Neural cell (in vitro differentiated cells): ENCODE measurements at regions not wholly inside any gene's neighbourhood (a gene's known extent, or its start where the extent isn't known, plus 50 kb on each side); places are given as distances from the start of the nearest gene placed in this dataset.

Experiments used
- H2AFZ ChIP-seq: fragments of 200-600, 300-800 bp; sonication (generic), shearing (Covaris generic); 2 replicates; pipeline ENCODE4 v1.6.0; 2014; ENCODE audit warnings: low read depth, mild to moderate bottlenecking, antibody characterized with exemption, low read length, moderate library complexity
- H3F3A ChIP-seq: fragments of 200-600 bp; shearing (Covaris generic); 2 replicates; pipeline ENCODE4 v1.6.1; 2016; ENCODE audit warnings: mild to moderate bottlenecking, moderate library complexity, mixed read lengths, antibody characterized with exemption, low read length; ENCODE audit not compliant: insufficient read depth, poor library complexity, severe bottlenecking
- H3K27ac ChIP-seq: fragments of 200-600, 300-800 bp; sonication (generic), shearing (Covaris generic); 2 replicates; pipeline ENCODE4 v1.5.1; 2014; ENCODE audit warnings: mild to moderate bottlenecking, low read length, moderate library complexity
- H3K27me3 ChIP-seq: fragments of 300-800, 200-600 bp; sonication (generic), shearing (Covaris generic); 2 replicates; pipeline ENCODE4 v1.6.0; 2014; ENCODE audit warnings: mild to moderate bottlenecking, low read depth, low read length, moderate library complexity; ENCODE audit not compliant: insufficient read depth
- H3K36me3 ChIP-seq: fragments of 300-800, 200-600 bp; sonication (generic), shearing (Covaris generic); 2 replicates; pipeline ENCODE4 v1.5.1; 2014; ENCODE audit warnings: mild to moderate bottlenecking, antibody characterized with exemption, low read length, moderate library complexity; ENCODE audit not compliant: insufficient read depth
- H3K4me2 ChIP-seq: fragments of 300-800, 200-600 bp; sonication (generic), shearing (Covaris generic); 2 replicates; pipeline ENCODE4 v1.6.0; 2014; ENCODE audit warnings: mild to moderate bottlenecking, low read length
- H3K4me3 ChIP-seq: fragments of 300-800, 200-600 bp; sonication (generic), shearing (Covaris generic); 2 replicates; pipeline ENCODE4 v1.5.1; 2014; ENCODE audit warnings: mild to moderate bottlenecking, low read length, moderate library complexity
- H3K79me2 ChIP-seq: fragments of 200-600 bp; shearing (Covaris generic); replicated peaks from 2 replicates; pipeline ENCODE4 v1.6.0; 2014; ENCODE audit warnings: mild to moderate bottlenecking, low read length, moderate library complexity; ENCODE audit not compliant: insufficient read depth
- H3K9ac ChIP-seq: fragments of 300-800, 200-600 bp; sonication (generic), shearing (Covaris generic); 2 replicates; pipeline ENCODE4 v1.6.1; 2016; ENCODE audit warnings: mild to moderate bottlenecking, low read length, mixed read lengths
- H3K9me2 ChIP-seq: fragments of 200-600 bp; shearing (Covaris generic); 2 replicates; pipeline ENCODE4 v1.6.1; 2016; ENCODE audit warnings: mild to moderate bottlenecking, low read length, mixed read lengths; ENCODE audit not compliant: insufficient read depth
- H3K9me3 ChIP-seq: fragments of 200-600, 300-800 bp; sonication (generic), shearing (Covaris generic); 2 replicates; pipeline ENCODE4 v1.6.1; 2016; ENCODE audit warnings: mild to moderate bottlenecking, mixed run types, low read length, moderate library complexity, mixed read lengths
- H4K20me1 ChIP-seq: fragments of 200-600 bp; shearing (Covaris generic); 2 replicates; pipeline ENCODE4 v1.6.1; 2016; ENCODE audit warnings: mild to moderate bottlenecking, mixed run types; ENCODE audit not compliant: insufficient read depth
- EP300 ChIP-seq: fragments of 450-650 bp; conservative IDR thresholded peaks from 2 replicates; pipeline ENCODE4 v1.6.1; 2014; ENCODE audit warnings: antibody characterized with exemption, mild to moderate bottlenecking, moderate library complexity; ENCODE audit not compliant: poor library complexity, severe bottlenecking
- EZH2 ChIP-seq: fragments of 200-600, 300-800 bp; shearing (Covaris generic), sonication (generic); IDR thresholded peaks from 2 replicates; pipeline ENCODE4 v1.6.1; 2014; ENCODE audit warnings: antibody characterized with exemption, low read length, borderline replicate concordance, mild to moderate bottlenecking; ENCODE audit not compliant: insufficient read depth, poor library complexity, severe bottlenecking
- MXI1 ChIP-seq: fragments of 450-650 bp; conservative IDR thresholded peaks from 2 replicates; pipeline ENCODE4 v1.6.1; 2014; ENCODE audit warnings: antibody characterized with exemption, mild to moderate bottlenecking; ENCODE audit not compliant: poor library complexity, severe bottlenecking
- POLR2AphosphoS5 ChIP-seq: IDR thresholded peaks from 2 replicates; pipeline ENCODE4 v1.6.1; 2012
- RAD21 ChIP-seq: fragments of 450-650 bp; conservative IDR thresholded peaks from 2 replicates; pipeline ENCODE4 v1.6.1; 2014; ENCODE audit warnings: antibody characterized with exemption, mild to moderate bottlenecking, moderate library complexity
- SMC3 ChIP-seq: fragments of 450-650 bp; conservative IDR thresholded peaks from 2 replicates; pipeline ENCODE4 v1.6.1; 2014; ENCODE audit warnings: antibody characterized with exemption, mild to moderate bottlenecking, moderate library complexity; ENCODE audit not compliant: poor library complexity
- TAF1 ChIP-seq: IDR thresholded peaks from 2 replicates; pipeline ENCODE4 v1.6.1; 2012; ENCODE audit warnings: low read depth
- TF ChIP-seq, protein P1 (sequence below): IDR thresholded peaks from 2 replicates; pipeline ENCODE4 v1.6.1; 2012; ENCODE audit warnings: borderline replicate concordance
- TF ChIP-seq, protein P2 (sequence below): fragments of 450-650 bp; IDR thresholded peaks from 2 replicates; pipeline ENCODE4 v1.5.1; 2014; ENCODE audit warnings: antibody characterized with exemption, mild to moderate bottlenecking, moderate library complexity; ENCODE audit not compliant: poor library complexity, severe bottlenecking

DNA sequence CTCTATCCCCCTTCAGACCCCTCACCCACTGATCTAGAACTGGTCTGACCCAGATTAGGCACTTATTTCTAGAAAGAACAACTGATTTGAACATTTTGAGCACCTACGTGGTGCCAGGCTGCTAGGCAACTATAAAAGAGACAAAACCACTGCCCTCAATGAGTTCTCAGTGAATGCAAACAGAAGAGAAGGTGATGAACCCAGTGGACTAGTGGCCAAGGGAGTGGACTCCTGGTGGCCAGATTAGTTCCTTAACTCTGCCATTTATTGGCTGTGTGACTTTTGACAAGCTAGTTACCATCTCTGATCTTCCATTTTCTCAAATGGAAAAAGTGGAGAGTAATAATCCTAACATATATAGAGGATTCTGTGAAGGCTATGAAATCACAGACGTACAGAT, 259.1 kb upstream of the SALL1 start:
- no peak overlapping the region for H3K27ac ChIP-seq
- no peak overlapping the region for H2AFZ ChIP-seq
- H3K9me2 ChIP-seq, result no peaks in the 10 kb centered on the region
- H3K4me2 ChIP-seq, result no peak overlapping the region
- H3K4me3 ChIP-seq, result no peak overlapping the region
- H3K36me3 ChIP-seq, result no peaks in the 10 kb centered on the region
- H3K27me3 ChIP-seq, result no peaks in the 10 kb centered on the region
- no peak overlapping the region for H3K9ac ChIP-seq
- H3K9me3 ChIP-seq, result no peaks in the 10 kb centered on the region
- no peaks in the 10 kb centered on the region for H3K79me2 ChIP-seq
- no peaks in the 10 kb centered on the region for H4K20me1 ChIP-seq
- no peaks in the 10 kb centered on the region for H3F3A ChIP-seq
- TF ChIP-seq SMC3, result no peak
- TF ChIP-seq, protein P1, sequence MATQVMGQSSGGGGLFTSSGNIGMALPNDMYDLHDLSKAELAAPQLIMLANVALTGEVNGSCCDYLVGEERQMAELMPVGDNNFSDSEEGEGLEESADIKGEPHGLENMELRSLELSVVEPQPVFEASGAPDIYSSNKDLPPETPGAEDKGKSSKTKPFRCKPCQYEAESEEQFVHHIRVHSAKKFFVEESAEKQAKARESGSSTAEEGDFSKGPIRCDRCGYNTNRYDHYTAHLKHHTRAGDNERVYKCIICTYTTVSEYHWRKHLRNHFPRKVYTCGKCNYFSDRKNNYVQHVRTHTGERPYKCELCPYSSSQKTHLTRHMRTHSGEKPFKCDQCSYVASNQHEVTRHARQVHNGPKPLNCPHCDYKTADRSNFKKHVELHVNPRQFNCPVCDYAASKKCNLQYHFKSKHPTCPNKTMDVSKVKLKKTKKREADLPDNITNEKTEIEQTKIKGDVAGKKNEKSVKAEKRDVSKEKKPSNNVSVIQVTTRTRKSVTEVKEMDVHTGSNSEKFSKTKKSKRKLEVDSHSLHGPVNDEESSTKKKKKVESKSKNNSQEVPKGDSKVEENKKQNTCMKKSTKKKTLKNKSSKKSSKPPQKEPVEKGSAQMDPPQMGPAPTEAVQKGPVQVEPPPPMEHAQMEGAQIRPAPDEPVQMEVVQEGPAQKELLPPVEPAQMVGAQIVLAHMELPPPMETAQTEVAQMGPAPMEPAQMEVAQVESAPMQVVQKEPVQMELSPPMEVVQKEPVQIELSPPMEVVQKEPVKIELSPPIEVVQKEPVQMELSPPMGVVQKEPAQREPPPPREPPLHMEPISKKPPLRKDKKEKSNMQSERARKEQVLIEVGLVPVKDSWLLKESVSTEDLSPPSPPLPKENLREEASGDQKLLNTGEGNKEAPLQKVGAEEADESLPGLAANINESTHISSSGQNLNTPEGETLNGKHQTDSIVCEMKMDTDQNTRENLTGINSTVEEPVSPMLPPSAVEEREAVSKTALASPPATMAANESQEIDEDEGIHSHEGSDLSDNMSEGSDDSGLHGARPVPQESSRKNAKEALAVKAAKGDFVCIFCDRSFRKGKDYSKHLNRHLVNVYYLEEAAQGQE, result no peak
- TF ChIP-seq TAF1, result no peak
- no peak for TF ChIP-seq RAD21
- TF ChIP-seq, protein P2, sequence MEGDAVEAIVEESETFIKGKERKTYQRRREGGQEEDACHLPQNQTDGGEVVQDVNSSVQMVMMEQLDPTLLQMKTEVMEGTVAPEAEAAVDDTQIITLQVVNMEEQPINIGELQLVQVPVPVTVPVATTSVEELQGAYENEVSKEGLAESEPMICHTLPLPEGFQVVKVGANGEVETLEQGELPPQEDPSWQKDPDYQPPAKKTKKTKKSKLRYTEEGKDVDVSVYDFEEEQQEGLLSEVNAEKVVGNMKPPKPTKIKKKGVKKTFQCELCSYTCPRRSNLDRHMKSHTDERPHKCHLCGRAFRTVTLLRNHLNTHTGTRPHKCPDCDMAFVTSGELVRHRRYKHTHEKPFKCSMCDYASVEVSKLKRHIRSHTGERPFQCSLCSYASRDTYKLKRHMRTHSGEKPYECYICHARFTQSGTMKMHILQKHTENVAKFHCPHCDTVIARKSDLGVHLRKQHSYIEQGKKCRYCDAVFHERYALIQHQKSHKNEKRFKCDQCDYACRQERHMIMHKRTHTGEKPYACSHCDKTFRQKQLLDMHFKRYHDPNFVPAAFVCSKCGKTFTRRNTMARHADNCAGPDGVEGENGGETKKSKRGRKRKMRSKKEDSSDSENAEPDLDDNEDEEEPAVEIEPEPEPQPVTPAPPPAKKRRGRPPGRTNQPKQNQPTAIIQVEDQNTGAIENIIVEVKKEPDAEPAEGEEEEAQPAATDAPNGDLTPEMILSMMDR, result no peak
- no peak for TF ChIP-seq POLR2AphosphoS5
- TF ChIP-seq MXI1, result no peak
- no peak for TF ChIP-seq EP300
- no peak for TF ChIP-seq EZH2

DNA sequence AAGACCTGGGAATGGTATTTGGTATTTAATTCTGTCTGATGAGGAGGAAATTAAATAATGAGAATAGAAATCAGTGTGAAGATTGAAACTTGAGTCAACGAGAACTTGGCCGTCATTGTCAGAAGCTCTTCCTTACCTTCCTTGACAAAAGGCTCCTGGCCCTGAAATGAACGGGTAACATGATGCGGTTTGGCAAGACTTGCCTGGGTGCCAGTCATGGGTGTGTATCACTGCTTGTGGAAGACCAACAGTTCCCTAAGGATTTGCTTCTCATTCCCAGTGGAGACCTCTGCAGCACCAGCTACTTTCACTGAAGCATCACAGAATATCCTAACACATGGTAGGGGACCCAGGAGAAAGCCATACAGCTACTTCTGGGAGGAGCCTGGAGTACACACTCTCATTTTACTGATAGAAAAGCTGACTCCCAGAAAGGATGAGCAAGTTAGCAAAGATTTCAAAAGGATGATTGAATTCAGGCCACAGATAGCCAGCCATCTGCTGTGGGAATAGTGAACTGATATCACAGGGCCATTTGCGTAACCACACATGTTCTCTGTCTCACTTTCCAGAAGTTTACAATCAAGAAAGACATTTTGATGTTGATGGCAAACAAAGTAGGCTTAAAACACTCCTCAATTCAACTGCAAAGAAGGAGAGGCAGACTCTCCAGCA, 258.1 kb upstream of the SALL1 start:
- no peak overlapping the region for H3K27ac ChIP-seq
- no peaks in the 10 kb centered on the region for H3K27me3 ChIP-seq
- TF ChIP-seq MXI1 (no peak), POLR2AphosphoS5 (no peak), EZH2 (no peak), EP300 (no peak), TAF1 (no peak), RAD21 (no peak), SMC3 (no peak)
- TF ChIP-seq, protein P2, result no peak
- TF ChIP-seq, protein P1, result no peak
- no peaks in the 10 kb centered on the region for H3K36me3 ChIP-seq
- H3K9me3 ChIP-seq, result no peaks in the 10 kb centered on the region
- H3K9me2 ChIP-seq, result no peaks in the 10 kb centered on the region
- no peaks in the 10 kb centered on the region for H4K20me1 ChIP-seq
- H3K4me3 ChIP-seq, result no peak overlapping the region
- H3K79me2 ChIP-seq, result no peaks in the 10 kb centered on the region
- no peak overlapping the region for H3K9ac ChIP-seq
- no peak overlapping the region for H3K4me2 ChIP-seq
- H3F3A ChIP-seq, result no peaks in the 10 kb centered on the region
- no peak overlapping the region for H2AFZ ChIP-seq
